ENCODE measurements at regions not wholly inside any gene's neighbourhood (a gene's known extent, or its start where the extent isn't known, plus 50 kb on each side); places are given as distances from the start of the nearest gene placed in this dataset.
"Not testable (repeated sequence)": the region's sequence is repeated elsewhere in the genome, so short reads cannot be mapped to it uniquely, and the experiment has no call there.

DNA sequence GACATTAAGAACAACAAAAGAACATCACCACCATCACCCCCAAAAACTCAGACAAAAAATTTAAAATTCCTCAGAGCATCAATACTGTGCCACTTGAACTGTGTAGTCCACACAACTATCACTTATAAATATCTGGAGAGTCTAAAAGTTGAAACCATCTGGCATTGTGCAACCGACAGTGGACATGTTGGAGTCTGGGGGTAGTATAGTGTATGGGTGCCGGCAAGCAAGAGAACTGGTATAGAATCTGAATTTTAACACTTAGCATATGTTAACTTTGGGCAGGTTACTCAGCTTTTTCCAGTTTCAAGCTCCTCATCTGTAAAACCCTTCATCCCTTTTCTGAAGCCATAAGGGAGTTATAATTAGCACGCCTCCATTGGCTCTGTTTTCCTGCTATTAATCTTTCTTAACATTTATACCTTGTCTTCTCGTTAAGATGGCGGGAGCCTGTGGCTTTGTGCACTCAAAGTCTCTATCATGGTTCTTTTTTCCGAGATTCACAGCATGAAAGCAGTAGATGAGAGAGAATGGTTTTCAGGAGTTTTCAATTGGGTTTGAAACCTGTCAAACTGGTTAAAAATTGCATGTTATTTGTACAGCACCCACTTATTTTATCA is 255.7 kb upstream of the TBL1XR1 start:
- DNase-seq (ENCODE audit: low read depth), result peak; percentile 49
- TF ChIP-seq, protein P1, sequence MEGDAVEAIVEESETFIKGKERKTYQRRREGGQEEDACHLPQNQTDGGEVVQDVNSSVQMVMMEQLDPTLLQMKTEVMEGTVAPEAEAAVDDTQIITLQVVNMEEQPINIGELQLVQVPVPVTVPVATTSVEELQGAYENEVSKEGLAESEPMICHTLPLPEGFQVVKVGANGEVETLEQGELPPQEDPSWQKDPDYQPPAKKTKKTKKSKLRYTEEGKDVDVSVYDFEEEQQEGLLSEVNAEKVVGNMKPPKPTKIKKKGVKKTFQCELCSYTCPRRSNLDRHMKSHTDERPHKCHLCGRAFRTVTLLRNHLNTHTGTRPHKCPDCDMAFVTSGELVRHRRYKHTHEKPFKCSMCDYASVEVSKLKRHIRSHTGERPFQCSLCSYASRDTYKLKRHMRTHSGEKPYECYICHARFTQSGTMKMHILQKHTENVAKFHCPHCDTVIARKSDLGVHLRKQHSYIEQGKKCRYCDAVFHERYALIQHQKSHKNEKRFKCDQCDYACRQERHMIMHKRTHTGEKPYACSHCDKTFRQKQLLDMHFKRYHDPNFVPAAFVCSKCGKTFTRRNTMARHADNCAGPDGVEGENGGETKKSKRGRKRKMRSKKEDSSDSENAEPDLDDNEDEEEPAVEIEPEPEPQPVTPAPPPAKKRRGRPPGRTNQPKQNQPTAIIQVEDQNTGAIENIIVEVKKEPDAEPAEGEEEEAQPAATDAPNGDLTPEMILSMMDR (conservative IDR thresholded peaks at IDR 0.05; ENCODE audit: control insufficient read depth, insufficient read depth, low read depth, low read length), result no peak

DNA sequence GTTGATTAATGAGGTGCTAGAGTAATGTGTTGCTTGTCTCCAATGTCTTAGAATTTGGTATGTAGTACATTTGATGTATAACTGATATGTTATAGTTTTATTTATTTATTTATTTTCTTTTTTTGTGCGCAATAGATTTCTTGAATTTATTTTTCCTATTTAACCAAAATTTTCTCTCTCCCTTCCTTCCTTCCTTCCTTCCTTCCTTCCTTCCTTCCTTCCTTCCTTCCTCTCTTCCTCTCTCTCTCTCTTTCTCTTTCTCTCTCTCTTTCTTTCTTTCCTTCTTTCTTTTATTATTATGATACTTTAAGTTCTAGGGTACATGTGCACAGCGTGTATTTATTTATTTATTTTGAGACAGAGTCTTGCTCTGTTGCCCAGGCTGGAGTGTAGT is 256.2 kb upstream of the TBL1XR1 start:
- no peak for DNase-seq (ENCODE audit: low read depth)
- H3K4me3 ChIP-seq (ENCODE audit: control insufficient read depth, low read depth, low read length), result no peak overlapping the region
- TF ChIP-seq, protein P1 (conservative IDR thresholded peaks at IDR 0.05; ENCODE audit: control insufficient read depth, insufficient read depth, low read depth, low read length), result no peak

More for the DNA sequence above, 255.7 kb upstream of the TBL1XR1 start:
- no peak overlapping the region for H3K4me3 ChIP-seq (ENCODE audit: control insufficient read depth, low read depth, low read length)

DNA sequence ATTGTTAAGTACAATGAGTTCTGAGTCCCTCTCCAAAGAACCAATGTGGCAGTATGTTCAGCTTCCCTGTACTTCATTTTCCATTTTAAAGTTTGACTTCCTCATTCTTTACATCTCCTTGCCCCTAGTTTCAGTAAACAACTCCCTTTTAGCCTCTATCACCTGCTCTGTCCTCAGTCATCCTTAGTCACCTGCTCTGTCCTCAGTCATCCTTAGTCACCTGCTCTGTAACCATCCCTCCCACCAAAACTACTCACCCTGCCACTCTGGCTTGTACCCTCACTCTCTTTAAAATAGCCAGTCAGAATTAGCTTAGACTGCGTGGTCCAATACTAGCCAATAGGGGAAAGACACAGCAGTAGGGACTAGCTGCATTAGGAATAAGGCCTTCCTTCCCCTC is 259.9 kb upstream of the TBL1XR1 start:
- H3K4me3 ChIP-seq (ENCODE audit: control insufficient read depth, low read depth, low read length); DNase-seq (ENCODE audit: low read depth): not testable (repeated sequence)

DNA sequence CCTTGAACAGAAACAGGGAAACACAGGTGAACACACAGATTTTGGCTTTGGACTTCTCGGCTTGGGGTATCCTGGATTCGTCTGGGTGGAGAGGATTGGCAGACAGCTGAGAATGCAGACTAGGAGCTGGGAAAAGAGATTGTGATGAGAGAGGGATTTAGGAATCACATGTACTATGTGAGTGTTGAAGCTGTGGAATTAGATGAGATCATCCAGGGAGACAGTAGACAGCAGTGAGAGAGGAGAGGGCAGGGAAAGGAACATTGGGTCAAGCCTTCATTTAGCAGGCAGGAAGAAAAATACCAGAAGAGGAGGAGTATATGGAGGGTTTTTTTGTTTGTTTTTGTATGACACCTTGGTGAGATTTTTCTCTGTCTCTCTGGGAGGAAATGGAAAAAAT is 262.1 kb upstream of the TBL1XR1 start:
- DNase-seq (ENCODE audit: low read depth), result peak; percentile 92
- TF ChIP-seq, protein P1 (conservative IDR thresholded peaks at IDR 0.05; ENCODE audit: control insufficient read depth, insufficient read depth, low read depth, low read length), result no peak
- no peak overlapping the region for H3K4me3 ChIP-seq (ENCODE audit: control insufficient read depth, low read depth, low read length)

DNA sequence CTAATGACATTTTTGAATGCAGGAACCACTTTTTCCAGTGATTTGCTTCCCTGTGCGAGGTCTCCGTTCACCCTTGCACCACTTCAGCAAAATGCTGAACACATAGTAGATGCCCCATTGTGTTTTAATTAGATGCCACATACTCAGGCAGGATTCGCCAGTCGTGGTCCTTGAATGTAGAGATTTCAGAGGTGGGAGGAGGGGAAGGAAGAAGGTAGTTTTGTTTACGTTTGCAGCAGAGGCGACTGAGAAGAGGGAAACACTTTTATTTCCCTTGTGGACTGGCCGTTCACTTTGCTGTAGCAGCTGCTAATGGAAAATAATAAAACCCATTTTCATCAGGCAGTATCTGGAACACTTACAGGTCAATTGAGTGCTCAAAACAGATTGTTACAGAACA is 262.8 kb upstream of the TBL1XR1 start:
- TF ChIP-seq, protein P1 (conservative IDR thresholded peaks at IDR 0.05; ENCODE audit: control insufficient read depth, insufficient read depth, low read depth, low read length), result no peak
- no peak for DNase-seq (ENCODE audit: low read depth)
- no peak overlapping the region for H3K4me3 ChIP-seq (ENCODE audit: control insufficient read depth, low read depth, low read length)

DNA sequence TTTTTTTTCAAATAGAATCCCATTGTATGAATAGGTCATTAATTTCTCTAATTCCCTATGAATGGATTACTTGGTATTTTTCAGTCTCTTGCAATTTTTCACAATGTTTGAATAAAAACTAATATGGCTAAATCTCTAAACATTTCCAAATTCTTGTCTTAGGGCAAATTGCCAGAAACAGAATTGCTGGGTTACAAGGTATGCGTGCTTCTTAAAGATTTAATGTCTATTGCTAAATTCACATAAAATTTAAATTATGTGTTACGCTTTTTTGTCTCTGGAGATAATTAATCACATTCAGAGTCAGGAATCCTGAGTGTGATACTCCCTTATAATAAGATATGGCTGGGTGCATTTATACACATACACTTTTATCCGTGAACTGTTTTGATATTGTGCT is 264.5 kb upstream of the TBL1XR1 start:
- H3K4me3 ChIP-seq (ENCODE audit: control insufficient read depth, low read depth, low read length), result no peak overlapping the region
- TF ChIP-seq, protein P1 (conservative IDR thresholded peaks at IDR 0.05; ENCODE audit: control insufficient read depth, insufficient read depth, low read depth, low read length), result no peak
- DNase-seq (ENCODE audit: low read depth), result no peak

DNA sequence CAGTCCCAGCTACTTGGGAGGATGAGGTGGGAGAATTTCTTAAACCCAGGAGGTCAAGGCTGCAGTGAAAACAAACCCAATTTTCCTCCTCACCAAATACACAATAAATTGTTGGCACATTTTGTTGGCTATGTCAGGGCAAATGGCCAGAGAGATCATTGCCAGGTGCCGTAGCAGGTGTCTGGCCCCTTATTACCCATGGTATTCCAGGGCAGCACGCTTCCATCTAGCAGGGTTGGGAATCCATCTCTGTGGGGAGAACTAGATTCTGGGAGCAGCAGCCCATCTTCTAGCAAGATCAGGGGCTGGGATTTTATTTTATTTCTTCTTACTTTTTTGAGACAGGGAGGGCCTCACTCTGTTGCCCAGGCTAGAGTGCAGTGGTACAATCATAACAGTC is 266.1 kb upstream of the TBL1XR1 start:
- not testable (repeated sequence) for H3K4me3 ChIP-seq (ENCODE audit: control insufficient read depth, low read depth, low read length); DNase-seq (ENCODE audit: low read depth)

DNA sequence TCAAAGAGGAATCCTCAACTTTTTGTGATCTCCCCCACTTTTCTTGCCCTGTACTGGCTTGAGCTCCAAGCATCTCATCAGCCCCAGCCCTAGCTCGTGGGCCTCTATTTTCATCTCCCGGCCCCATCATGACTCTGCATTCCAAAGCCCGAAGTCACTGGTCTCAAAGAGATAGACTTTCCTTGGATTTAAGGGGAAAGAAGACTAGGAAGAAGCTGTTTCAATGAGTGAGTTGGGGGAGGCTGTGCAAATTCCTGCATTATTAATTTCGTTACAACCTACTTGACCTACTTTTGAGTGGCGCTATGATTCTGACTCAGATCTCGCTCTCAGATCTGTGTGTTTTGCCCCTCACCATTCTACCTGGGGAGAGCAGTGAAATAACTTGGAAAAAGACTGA is 266.6 kb upstream of the TBL1XR1 start:
- peak; percentile 50 for DNase-seq (ENCODE audit: low read depth)

More for the DNA sequence above, 266.6 kb upstream of the TBL1XR1 start:
- TF ChIP-seq, protein P1 (conservative IDR thresholded peaks at IDR 0.05; ENCODE audit: control insufficient read depth, insufficient read depth, low read depth, low read length), result no peak
- no peak overlapping the region for H3K4me3 ChIP-seq (ENCODE audit: control insufficient read depth, low read depth, low read length)
